ENCODE measurements at regions not wholly inside any gene's neighbourhood (a gene's known extent, or its start where the extent isn't known, plus 50 kb on each side); places are given as distances from the start of the nearest gene placed in this dataset.

GRCh38 chr5:152124409-152125041 is 199.9 kb upstream of the GLRA1 start (continued):
- TF ChIP-seq MEF2A (IDR thresholded peaks at IDR 0.05; ENCODE audit: insufficient read depth, low read depth, low read length), result no peak
- TF ChIP-seq EZH2 (IDR thresholded peaks at IDR 0.05; ENCODE audit: borderline replicate concordance, control insufficient read depth, low read depth, low read length), result no peak
- TF ChIP-seq ASH2L (IDR thresholded peaks at IDR 0.05; ENCODE audit: borderline replicate concordance, low read depth), result no peak
- no peak for TF ChIP-seq RCOR1 (conservative IDR thresholded peaks at IDR 0.05; ENCODE audit: low read depth, low read length)

GRCh38 chr5:152118676-152119470 is 194.2 kb upstream of the GLRA1 start:
- H3K4me2 ChIP-seq (ENCODE audit: control insufficient read depth, insufficient read depth), result no peak overlapping the region
- SMC1A ChIA-PET (ENCODE audit: uncharacterized antibody, unreplicated experiment), result no interaction called here
- no peaks in the 10 kb centered on the region for H3K4me1 ChIP-seq (ENCODE audit: control insufficient read depth, insufficient read depth, low read length)
- CTCF ChIA-PET, result interaction anchor here (0.7 to 1.1 kb wide), 2 partner anchors 11 to 28 kb away, joined by 3 read pairs; no protein-coding TSS in a partner anchor
- H3K27ac ChIP-seq (ENCODE audit: control insufficient read depth, insufficient read depth), result no peak overlapping the region
- RAD21 ChIA-PET (ENCODE audit: unreplicated experiment), result no interaction called here
- no peak for TF ChIP-seq NR2F1 (conservative IDR thresholded peaks at IDR 0.05)
- no peak for TF ChIP-seq RUNX3 (IDR thresholded peaks at IDR 0.05; ENCODE audit: low read length)
- no peak for TF ChIP-seq NFXL1 (IDR thresholded peaks at IDR 0.05; ENCODE audit: borderline replicate concordance)
- no peak for TF ChIP-seq CREM (IDR thresholded peaks at IDR 0.05; ENCODE audit: low read depth)
- TF ChIP-seq SRF (IDR thresholded peaks at IDR 0.05; ENCODE audit: low read depth in 2 of 2, low read length in 2 of 2), result no peak
- TF ChIP-seq USF2 (IDR thresholded peaks at IDR 0.05; ENCODE audit: borderline replicate concordance, low read depth, low read length), result no peak
- TF ChIP-seq CBX3 (IDR thresholded peaks at IDR 0.05; ENCODE audit: borderline replicate concordance, low read depth), result no peak
- TF ChIP-seq HDGF (IDR thresholded peaks at IDR 0.05), result no peak
- no peak for TF ChIP-seq HDAC6 (IDR thresholded peaks at IDR 0.05; ENCODE audit: unreplicated experiment)
- TF ChIP-seq ATF2 (IDR thresholded peaks at IDR 0.05; ENCODE audit: low read length), result no peak
- no peak for TF ChIP-seq ZNF622 (IDR thresholded peaks at IDR 0.05)
- POLR2A ChIA-PET, result no interaction called here
- intact Hi-C loops (cut with micrococcal nuclease; ENCODE audit: unreplicated experiment) (no loop called here), in situ Hi-C loops (cut with MboI) (no loop called here)
- H3K27me3 ChIP-seq (replicated peaks in 1 of 2; ENCODE audit: control insufficient read depth in 2 of 2, insufficient read depth in 2 of 2, low read length in 1 of 2), result no peaks in the 10 kb centered on the region; a peak in 1 of 4 replicates
- H3K9ac ChIP-seq (ENCODE audit: control insufficient read depth, insufficient read depth, low read length), result no peak overlapping the region
- no peaks in the 10 kb centered on the region for H3K79me2 ChIP-seq (ENCODE audit: control insufficient read depth, insufficient read depth, low read length)
- 42% methylated on average over 5 of the region's 5 CpGs for WGBS (ENCODE audit: insufficient coverage, insufficient replicate concordance, low lambda C conversion rate, missing lambda C conversion rate)
- no peaks in the 10 kb centered on the region for H3K9me3 ChIP-seq (replicated peaks; ENCODE audit: control insufficient read depth, insufficient read depth, low read length)
- no peaks in the 10 kb centered on the region for H3K36me3 ChIP-seq (ENCODE audit: control insufficient read depth in 2 of 2, insufficient read depth in 2 of 2, low read length in 1 of 2)
- no TSS peak for BruUV-seq (replicated peaks)
- no peak for FAIRE-seq
- no peak for ATAC-seq
- H4K20me1 ChIP-seq (ENCODE audit: control insufficient read depth, insufficient read depth), result no peaks in the 10 kb centered on the region
- H3K4me3 ChIP-seq, result no peak overlapping the region
- H2AFZ ChIP-seq (ENCODE audit: control insufficient read depth, low read depth, low read length), result no peak overlapping the region
- DNase-seq (ENCODE audit: low read depth, low spot score), result no peak
